ENCODE measurements at regions not wholly inside any gene's neighbourhood (a gene's known extent, or its start where the extent isn't known, plus 50 kb on each side); places are given as distances from the start of the nearest gene placed in this dataset.
"Not testable (repeated sequence)": the region's sequence is repeated elsewhere in the genome, so short reads cannot be mapped to it uniquely, and the experiment has no call there.

DNA sequence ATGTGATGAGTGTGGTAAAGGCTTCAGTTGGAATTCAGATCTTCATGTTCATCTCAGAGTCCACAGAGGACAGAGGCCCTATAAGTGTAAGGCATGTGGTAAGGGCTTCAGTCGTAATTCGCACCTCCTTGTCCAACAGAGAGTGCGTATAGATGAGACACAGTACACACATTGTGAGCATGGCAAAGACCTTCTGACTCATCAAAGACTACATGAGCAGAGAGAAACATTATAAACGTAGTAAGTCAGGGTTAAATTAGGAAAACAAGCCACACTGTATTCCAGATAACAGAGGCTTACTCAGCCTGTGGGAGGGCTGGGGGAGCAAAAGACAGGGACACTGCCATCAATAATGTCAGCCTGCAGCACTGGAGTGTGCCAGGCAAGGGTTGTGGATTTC, 706.2 kb upstream of the DEFB115 start:
- TF ChIP-seq, protein P1, sequence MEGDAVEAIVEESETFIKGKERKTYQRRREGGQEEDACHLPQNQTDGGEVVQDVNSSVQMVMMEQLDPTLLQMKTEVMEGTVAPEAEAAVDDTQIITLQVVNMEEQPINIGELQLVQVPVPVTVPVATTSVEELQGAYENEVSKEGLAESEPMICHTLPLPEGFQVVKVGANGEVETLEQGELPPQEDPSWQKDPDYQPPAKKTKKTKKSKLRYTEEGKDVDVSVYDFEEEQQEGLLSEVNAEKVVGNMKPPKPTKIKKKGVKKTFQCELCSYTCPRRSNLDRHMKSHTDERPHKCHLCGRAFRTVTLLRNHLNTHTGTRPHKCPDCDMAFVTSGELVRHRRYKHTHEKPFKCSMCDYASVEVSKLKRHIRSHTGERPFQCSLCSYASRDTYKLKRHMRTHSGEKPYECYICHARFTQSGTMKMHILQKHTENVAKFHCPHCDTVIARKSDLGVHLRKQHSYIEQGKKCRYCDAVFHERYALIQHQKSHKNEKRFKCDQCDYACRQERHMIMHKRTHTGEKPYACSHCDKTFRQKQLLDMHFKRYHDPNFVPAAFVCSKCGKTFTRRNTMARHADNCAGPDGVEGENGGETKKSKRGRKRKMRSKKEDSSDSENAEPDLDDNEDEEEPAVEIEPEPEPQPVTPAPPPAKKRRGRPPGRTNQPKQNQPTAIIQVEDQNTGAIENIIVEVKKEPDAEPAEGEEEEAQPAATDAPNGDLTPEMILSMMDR (IDR thresholded peaks at IDR 0.05; ENCODE audit: borderline replicate concordance, extremely low read depth, low read length, poor library complexity, severe bottlenecking) = not testable (repeated sequence)
- not testable (repeated sequence) for TF ChIP-seq EZH2 (IDR thresholded peaks at IDR 0.05; ENCODE audit: borderline replicate concordance, low read depth, low read length, severe bottlenecking)

Data from DND-41 (cell line).